ENCODE measurements at regions not wholly inside any gene's neighbourhood (a gene's known extent, or its start where the extent isn't known, plus 50 kb on each side); places are given as distances from the start of the nearest gene placed in this dataset.
"Not testable (repeated sequence)": the region's sequence is repeated elsewhere in the genome, so short reads cannot be mapped to it uniquely, and the experiment has no call there.

DNA sequence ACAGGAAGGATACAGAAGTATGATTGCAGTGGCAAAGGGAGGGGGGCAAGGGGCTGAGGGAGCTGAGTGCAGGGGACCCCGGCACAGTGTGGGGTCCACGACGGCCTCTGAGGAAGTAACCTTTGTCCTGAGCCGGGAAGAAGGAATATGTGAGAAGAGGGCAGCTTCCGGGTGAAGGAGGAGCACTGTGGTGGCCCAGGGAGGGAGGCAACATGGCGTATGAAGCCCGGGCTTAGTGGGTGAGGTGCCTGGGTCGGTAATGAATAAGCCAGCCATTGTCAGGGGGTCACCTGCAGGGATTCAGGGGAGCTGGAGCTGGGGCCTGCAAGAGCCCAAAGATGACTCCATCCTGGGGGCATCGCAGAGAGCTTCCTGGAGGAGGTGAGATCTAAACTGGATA, 200.4 kb downstream of the FOXD2 start:
- no peak for DNase-seq

DNA sequence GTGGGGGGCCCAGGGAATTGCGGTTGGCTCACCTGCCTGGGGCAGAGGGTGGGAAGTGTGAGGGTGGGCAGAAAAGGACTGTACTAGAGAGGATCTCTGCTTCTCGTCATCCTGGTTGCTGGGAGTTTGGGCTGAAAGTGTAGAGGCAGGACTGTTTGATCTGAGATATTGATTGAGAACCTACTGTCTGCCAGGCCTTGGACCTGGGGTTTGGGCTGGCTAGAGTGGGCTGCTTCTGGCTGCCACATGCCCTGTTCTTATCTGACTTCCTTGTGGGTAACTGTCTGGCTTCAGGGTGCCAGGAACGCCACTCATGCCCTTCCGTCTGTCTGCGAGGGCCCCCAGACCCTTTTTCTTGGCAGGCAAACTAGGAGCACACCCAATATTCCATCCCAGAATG, 200.9 kb downstream of the FOXD2 start:
- DNase-seq = no peak

DNA sequence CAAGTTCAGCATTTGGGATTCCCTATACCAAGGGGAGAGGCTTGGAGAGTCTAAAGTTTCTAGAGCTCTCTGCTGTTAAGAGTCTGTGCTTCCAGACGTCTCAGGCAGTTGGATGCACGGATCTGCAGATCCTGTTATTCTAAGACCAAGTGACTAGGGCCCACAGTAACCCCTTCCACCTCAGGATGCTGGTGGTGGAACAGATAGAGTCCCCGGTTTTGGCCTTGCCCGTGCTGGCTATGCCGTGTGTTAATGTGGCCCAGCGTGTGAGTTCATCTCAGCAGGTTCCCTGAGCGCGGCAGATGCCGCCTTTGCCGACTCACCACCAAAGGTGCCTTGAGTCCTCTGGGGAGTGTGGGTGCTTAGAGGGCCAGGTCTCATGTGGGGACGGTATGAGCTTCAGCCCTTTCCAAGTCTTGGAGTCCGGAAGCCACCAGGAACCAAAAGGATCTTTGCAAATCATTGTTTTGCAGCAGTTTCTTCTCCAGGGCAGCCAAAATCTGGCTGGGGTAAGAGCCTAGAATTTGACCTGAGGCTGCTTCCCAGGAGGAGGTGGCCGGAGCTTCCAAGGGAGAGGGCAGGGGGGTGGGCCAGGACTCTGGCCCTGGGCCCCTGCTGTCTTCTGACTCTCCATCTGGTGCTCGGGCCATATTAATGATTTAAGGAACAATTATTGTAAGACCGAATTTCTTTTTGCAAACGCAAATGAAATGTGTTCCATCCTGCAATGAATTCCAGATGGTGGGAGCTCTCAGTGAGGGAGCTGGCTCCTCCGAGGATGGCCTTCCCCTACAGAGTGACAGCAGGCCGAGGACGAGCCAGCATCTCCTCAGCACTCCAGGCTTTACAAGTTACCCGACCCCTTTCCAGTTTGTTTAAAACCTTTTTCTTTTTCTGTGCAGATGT, 205.7 kb downstream of the FOXD2 start:
- DNase-seq = no peak

DNA sequence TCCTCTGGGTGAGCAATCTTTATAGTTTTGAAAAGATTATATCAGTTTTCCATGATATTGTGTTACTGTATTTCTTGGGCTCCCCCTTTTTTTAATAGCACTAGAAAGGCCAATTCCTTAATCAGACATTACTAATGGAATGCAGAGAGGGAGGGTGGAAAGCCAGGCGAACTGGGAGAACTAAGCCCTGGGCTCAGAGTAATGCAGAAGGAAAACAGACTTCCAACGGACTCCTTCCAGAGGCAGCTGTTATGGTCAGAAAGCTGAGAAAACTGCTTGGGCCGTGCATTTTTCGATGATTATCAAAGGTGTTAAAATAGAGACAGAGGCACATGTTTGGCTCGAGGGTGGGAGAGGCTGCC, 206.3 kb downstream of the FOXD2 start:
- peak; percentile 19 for DNase-seq

DNA sequence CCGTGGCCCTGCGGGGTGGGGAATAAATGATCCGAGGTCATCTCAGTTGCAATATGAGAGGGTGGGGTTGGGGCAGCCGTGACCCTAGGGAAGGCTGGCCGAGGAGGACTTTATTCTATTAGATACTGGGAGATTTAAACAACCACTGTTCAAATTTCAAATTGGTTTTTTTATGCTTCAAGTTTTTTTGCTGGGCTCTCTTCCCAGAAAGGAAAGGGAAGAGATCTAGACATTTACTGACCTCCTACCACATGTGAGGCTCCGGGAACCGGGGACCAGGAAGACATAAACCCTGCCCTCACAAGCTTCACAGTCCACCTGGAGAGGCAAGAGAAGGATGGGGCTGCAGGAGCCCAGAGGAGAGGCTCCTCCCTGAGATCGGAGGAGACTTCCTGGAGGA, 207.3 kb downstream of the FOXD2 start:
- no peak for DNase-seq

DNA sequence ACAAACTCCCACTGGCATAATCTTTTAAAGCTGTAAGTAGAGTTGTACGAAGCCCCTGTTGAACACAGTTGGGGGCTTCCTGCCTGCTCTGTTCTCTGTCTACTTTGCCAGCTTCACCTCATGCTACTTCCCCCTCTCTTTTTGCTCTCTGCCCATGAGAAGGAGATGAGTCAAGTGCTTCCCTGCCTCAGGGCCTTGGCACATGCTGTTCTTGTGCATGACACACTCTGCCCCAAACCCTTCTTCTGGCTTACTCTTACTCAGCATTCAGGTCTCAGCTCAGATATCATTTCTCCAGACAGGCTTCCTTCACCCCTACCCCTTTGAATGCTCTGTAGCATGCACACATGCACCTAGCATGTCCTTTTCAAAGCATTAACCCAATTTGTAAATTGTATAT, 208.8 kb downstream of the FOXD2 start:
- DNase-seq = no peak

DNA sequence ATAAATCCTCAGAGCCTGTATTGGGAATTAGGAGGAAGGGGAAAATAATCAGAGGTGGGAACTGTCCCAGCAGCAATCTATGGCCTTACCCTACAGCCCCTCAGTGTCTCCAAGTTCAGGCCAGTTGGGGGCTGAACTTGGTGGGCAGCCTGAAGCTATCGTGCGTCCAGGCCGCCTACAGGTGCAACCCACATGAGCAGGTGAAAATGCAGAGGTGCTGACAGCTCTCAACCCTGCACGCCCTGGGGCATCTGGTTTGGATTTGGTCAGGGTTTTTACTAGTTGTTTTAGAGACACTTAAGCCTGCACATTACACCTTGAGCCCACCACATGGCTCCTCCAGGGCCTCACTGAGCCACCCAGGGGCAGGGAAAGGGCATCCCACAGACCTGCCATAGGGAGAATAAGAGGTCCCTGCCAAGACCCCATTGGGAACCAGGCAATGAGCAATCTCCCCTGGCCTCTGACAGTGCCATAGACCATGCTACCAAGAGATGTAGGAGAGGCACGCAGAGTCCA, 209.5 kb downstream of the FOXD2 start:
- DNase-seq = no peak

DNA sequence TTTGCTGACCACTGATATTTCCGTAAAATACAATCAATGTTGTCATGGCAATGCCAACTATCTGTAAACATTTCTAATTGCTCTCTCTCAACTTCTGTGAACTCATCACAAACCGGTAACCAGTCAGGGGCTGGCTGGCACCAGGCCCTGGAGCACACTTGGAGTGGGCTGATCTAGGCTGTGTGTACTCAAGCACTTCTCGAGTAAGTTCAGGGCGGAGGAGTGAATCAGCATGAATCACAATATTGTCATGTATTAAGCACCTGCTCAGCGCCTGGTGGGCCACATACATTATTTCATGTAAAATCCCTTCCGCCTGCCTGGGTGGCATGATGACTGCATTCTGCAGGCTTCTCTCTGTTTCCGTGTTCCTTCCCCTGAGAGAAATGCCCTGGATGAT, 212.4 kb downstream of the FOXD2 start:
- peak; percentile 86 for DNase-seq

DNA sequence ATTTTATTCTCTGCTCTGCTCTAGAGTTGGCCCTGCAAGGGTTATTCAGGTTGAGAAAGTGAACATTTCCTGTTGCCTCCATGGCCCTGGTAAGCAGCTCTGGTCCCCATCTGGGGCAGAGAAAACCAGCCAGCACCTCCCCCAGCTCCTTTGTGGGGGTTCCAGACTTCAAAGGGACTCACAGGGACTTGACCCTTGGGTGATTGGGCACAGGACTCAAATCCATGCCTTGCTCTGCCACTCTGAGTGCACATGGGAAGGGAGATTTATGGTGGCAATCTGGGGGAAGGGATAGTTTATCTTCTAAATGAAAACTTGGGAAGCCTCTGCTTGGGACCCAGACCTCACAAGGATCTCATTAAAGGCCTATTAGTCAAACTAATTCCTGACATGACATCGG, 212.8 kb downstream of the FOXD2 start:
- DNase-seq = no peak

DNA sequence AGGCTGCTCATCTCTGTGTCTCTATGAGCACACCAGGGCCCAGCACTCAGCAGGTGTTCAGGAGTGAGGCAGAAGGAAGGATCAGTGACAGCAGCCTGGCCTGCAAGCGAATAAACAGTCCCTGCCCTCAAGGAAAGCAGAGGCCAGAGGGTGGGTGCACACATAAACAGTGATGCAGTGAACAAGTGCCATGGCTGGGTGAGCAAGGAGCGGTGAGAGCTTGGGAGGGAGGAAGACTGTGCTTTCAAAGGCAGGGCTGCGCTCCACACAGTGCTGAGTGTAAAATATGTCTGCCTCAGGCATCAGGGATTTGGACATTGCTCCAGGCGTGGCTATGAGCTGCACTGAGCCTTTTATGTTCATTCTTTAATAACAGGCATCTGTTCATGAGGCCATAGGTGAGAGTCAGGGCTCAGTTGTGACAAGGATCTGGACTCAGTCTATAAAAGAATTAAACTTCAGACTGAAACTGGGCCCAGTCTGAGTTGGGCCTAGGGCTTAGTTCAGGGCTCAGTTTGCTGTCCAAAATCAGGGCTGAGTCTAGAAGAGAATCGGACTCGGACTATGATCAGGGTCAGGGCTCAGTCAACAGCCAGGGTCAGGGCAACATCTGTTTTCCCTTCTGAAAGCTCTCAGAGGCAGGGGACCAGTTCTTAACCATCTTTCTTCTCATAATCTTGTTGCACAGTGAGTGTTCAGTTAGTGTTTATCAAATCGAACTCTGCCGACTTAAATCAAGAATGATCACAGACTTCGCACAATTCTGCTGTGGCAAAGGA, 213.7 kb downstream of the FOXD2 start:
- no peak for DNase-seq

DNA sequence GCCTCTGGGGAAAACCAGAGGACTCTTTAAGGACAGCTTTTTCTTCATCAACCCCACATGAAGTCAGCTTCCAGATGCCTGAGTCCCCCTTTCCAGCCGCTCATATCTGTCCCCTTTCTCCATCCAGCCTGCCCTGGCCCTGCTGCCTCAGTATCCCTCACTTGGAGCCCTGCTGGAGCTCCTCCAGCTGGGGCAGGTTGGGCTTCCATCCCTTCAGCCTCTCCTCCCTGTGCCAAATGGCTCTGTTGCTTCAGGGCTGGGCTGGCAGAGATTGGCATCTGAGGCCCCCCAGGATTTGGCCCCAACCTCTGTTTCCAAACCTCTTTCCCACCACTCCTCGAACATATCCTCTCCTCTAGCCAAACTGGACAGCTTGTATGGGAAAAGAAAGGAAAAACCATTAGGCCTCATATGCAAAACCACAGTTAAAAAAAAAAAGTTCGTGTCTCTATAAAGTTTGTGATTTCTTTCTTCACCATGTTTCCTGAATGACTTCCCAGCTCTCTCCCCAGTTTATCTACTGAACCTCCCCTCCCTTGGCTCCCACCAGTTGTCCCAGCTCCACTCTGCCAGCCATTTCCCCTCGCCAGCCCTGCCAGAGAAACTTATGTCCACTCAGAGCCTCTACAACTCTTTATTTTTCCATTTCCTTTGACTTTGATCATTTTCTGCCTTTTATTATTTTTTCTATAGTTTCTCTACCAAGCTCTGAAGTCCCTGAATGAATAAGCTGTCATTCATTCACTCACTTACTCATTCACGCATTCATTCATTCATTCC, 217.9 kb downstream of the FOXD2 start:
- DNase-seq = no peak

DNA sequence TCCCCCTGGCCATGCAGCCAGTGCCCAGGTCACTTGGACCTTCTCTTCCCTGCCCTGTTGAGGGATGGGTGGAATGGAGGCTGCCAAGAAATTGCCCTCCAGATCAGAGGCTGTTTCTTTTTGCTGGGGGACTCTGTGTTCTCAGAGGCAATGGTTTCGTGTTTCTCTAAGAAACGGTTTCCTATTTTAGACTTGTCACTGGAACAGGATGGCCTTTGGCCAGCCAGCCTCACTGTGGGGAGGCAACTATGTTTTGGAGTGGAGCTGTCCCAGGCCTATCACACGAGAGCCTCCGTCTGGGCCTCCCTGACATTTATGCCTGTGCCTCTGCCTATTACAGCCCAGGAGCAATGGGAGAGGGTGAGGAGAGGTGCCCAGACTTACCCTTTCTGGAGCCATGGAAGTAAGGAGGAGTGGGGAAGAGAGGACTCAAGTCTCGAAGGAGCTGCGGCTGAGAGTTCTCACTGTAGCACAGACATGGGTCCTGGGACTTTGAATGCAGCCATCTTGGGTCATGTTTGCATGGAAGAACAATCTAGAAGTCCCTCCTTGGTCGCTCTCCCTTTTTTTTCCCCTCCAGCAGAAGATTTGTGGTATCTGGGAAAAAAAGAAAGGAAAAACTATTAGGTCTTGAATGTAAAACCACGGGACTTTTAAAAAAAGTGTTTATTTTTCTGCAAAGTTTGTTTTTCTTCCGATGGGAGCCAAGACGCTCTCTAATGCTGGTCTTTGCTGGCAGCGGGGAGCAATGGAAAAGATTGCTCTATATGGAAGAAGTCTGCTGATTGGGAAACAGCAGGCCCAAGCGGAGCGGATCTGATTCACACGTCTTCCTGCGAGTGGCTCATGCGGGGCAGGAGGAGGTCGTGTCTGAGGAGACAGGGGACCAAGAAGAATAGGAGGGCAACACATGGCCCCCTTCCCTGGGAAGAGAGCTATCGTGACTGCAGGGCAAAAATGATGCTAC, 219.2 kb downstream of the FOXD2 start:
- DNase-seq = peak; percentile 18

DNA sequence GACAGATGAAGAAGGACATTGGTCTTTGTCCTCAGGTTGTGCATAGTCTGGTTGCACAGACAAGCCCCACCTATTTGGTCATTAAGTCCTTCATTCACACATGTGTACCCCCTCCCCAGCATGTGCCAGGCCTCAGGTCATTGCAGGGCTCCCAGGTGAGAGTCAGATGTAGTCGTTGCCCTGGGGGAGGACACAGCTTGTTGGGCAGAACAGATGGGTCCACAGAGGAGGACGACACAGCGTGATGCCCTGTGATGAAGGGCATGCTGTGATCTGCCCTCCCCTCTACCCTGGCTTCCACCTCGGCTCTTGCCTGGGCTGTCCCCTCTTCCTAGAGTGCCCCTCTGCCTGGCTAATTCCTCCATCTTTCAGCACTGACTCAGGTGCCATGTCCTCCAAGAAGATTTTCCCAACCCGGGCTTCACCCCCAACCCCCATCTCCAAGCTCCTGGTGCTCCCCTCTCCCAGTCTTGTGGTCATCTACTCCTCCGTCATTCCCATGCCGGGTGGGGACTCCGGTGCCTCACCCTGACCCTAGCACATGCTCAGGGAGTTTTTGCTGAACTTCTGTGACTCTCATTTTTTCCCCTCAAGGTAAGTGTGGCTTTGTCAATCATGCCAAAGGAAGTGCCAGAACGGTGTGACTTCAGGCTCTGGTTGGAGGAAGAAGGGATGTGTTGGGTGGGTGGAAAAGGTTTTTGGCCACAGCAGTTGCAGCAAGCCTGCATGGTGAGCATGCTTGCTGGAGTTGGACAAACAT, 220.5 kb downstream of the FOXD2 start:
- DNase-seq = no peak

DNA sequence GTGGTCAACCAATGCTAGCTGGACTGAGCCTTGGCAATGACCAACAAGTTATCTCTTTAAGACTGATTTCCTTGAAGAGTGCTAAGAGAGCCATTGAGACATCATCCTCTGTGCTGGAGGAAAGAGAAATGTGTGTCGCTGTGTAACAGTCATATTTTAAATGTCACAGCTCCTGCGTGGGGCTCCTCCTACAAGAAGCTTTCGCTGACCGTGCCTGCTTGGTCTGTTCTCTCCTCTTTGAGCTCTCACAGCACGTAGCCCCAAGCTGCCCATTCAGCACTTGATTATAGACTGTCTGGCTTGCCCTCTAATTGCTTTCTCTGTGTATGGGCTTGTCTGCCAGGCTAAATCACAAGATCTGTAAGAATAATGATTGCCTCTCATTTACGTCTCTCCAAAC, 221.3 kb downstream of the FOXD2 start:
- no peak for DNase-seq

DNA sequence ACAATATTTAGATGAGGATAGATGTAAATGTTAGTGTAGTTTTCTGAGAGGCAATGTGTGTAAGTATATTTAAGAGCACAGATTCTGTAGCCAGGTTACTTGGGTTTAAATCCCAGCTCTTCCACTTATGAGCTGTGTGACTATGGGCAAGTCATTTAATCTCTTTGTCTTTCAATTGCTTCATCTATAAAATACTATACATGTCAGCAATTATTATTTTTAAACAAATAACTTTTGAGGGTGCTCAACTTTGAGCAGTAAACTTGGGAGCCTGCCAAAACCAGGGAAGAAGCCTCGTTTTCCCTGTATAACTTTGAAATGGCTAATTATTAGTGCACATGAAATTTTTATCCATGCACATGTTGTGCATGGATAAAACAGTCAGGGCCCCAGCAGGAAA, 222.8 kb downstream of the FOXD2 start:
- no peak for DNase-seq

DNA sequence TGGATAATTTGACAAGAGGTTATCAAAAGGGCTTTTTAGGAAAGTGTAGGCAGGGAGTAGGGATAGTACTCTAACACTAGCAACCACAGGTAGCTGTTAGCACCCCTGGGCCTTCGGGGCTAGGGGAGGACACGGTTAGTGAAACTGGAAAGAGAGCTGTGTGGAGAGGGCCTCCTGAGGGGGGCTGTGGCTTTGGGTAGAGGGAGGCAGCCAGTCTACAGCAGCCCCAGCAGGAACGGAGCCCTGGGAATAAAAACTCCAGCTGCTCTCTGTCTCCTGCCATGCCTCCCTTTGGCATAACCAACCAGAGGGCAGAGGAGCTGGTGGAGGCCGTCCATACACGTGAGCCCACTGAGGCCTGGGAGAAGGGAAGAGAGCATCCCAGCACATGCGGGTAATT, 223.2 kb downstream of the FOXD2 start:
- DNase-seq = no peak

DNA sequence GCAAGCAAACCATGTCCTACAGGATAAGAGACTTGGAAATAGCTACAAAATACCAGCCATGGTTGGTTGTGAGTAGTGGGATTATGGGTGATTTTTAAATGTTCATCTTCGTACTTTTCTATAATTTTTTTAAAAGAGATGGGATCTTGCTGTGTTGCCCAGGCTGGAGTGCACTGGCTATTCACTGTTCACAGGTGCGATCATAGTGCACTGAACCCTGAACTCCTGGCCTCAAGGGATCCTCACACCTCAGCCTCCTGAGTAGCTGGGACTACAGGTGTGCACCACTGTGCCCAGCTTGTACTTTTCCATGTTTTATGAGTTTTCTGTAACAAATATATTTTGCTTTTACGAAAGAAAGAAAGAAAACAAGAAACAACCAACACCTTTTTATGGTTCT, 224.2 kb downstream of the FOXD2 start:
- DNase-seq = no peak

DNA sequence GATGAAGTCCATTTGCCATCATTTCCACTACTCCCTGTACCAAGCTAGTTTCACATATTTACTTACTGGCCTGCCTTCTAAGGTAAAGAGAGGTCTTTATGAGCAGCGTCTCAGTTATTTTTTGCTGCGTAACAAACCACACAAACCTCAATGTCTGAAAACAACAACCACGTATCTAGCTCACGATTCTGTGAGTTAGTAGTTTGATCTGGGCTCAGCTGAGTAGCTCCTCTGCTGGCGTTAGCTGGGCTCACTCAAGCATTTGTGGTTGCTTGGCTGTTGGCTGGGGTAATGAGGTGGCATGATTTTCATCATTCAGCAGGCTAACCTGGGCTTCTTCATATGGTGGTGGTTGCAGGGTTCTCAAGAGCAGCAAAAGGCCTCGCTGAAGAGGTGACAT, 225.4 kb downstream of the FOXD2 start:
- DNase-seq = no peak

DNA sequence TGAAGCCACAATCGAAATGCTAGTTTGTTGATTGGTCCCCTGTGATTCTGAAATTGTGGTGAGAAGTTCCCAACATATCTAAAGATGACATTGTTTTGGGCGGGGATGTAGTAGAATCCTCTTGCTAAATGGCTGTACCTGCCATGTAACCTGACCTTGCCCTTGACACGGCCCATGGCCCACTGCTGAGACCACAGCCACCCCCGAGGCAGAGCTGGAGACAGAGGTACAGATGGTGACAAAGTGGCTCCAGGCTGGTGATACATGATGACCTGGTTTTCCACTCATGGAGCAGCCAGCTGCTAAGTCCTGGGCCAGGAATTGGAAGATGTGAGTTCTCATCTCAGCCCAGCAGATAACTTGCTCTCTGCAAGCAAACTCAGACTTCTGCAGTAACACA, 226.5 kb downstream of the FOXD2 start:
- DNase-seq = no peak

DNA sequence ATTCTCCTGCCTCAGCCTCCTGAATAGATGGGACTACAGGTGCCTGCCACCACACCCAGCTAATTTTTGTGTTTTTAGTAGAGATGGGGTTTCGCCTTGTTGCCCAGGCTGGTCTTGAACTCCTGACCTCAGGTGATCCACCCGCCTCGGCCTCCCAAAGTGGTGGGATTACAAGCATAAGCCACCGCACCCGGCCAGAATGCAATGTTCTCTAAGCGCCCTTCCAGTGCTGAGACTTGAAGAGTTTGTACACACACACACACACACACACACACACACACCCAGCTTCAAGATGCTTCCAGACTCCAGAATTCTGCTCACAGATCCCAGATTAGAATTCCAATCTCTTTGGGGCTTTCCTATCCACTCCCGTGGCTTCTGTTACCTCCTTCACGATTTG, 227.1 kb downstream of the FOXD2 start:
- not testable (repeated sequence) for DNase-seq

DNA sequence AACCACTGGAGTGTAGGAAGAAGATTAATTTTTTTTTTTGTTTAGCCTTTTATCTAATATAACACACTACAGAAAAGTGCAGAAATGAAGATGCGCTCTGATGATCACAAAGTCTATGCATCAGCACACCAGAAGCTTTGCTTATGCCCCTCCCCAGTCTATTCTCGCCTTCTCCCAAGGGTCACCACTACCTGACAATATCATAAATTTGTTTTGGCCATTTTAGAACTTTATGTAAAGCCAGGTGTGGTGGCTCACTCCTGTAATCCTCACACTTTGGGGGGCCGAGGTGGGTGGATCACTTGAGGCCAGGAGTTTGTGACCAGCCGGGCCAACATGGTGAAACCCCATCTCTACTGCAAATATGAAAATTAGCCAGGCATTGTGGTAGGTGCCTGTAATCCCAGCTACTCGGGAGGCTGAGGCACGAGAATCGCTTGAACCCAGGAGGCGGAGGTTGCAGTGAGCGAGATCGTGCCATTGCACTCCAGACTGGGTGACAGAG, 231.3 kb downstream of the FOXD2 start:
- no peak for DNase-seq

All from fibroblast of skin of right quadriceps (primary cell).